ENCODE measurements at regions not wholly inside any gene's neighbourhood (a gene's known extent, or its start where the extent isn't known, plus 50 kb on each side); places are given as distances from the start of the nearest gene placed in this dataset.

DNA sequence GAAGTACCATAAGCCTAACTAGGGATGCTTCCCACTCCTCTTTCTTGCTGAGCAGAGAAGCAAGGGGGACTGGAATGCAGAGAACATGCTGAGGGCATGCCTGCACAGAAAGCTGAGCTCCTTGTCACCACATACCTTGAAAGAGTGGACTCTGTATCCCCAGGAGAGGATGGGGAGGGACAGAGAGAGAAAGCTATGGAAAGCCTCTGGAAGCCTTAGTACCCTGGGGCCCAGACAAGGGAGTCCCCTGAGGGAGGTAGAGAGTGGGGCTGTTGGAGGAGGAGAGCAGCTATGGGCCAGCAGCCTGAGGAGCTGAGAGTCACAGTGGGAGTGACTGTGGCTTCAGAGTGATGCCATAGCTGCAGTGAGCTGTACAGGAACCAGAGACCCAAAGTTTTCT is 77.9 kb downstream of the RTL9 start:
- TF ChIP-seq, protein P1, sequence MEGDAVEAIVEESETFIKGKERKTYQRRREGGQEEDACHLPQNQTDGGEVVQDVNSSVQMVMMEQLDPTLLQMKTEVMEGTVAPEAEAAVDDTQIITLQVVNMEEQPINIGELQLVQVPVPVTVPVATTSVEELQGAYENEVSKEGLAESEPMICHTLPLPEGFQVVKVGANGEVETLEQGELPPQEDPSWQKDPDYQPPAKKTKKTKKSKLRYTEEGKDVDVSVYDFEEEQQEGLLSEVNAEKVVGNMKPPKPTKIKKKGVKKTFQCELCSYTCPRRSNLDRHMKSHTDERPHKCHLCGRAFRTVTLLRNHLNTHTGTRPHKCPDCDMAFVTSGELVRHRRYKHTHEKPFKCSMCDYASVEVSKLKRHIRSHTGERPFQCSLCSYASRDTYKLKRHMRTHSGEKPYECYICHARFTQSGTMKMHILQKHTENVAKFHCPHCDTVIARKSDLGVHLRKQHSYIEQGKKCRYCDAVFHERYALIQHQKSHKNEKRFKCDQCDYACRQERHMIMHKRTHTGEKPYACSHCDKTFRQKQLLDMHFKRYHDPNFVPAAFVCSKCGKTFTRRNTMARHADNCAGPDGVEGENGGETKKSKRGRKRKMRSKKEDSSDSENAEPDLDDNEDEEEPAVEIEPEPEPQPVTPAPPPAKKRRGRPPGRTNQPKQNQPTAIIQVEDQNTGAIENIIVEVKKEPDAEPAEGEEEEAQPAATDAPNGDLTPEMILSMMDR (IDR thresholded peaks at IDR 0.05), result no peak
- no peak for TF ChIP-seq POLR2A (IDR thresholded peaks at IDR 0.05)

Data from transverse colon (tissue), 3 donors.